Renal pelvis (tissue), 1 donor: ENCODE measurements at regions not wholly inside any gene's neighbourhood (a gene's known extent, or its start where the extent isn't known, plus 50 kb on each side); places are given as distances from the start of the nearest gene placed in this dataset.
"Not testable (repeated sequence)": the region's sequence is repeated elsewhere in the genome, so short reads cannot be mapped to it uniquely, and the experiment has no call there.

ENCODE experiments used
- DNase-seq: peaks from one replicate; pipeline ENCODE4 v3.0.0-alpha.2; 2013

DNA sequence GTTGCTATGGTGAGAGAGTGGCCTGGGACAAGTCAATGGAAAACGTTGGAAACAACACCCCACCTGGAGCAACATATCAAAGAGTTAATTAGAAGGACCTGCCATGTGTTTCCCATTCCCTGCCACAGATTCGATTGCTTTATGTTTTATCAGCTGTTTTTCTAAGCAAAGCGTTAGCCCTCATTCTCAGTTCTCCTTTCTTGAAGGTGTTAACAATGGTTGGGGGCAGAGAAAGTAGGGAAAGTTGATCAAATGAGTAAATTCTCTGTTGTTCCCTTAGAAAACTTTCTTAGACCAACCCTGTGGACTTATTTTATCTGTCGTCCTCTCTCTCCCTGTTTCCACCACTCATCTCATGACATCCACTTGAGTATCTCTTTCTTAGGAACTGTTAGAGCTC is 102.5 kb downstream of the ADAMTS15 start:
- DNase-seq, result no peak

DNA sequence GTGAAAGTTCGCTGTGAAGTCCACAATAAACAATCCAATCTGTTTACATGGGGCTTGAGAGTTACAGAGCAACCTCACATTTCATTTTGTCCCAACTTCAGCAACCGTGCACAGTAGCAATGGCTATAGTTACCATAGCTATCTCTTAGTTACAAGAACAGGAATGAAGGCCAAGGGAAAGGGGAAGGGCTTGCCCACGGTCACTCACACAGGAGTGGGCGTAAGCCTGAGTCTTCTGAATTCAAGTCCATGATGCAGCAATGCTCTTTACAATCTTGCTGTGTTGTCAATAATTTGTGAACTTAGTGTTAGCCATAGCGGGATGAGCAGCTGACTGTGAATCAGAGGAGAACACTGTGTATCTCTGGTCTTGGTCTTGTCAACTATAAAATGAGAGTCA is 102.9 kb downstream of the ADAMTS15 start:
- no peak for DNase-seq

DNA sequence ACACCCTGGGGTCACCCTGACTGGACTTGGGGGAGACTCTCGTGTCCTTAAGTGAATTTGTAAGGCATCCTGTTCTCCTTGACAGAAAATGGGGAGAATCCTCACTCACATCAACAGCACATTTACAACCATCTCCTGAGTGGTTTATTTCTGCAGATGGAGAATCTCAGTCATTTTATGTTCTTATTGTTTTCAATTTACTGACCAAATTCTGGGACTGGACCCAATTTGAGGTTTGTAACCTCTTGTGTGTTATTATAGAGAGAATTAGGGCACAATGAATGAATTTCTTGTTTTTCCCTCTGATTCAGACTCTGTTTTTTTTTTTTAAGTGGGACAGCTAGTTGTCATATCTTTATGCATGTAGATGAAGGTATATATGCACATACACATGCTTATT is 104.9 kb downstream of the ADAMTS15 start:
- DNase-seq, result no peak

DNA sequence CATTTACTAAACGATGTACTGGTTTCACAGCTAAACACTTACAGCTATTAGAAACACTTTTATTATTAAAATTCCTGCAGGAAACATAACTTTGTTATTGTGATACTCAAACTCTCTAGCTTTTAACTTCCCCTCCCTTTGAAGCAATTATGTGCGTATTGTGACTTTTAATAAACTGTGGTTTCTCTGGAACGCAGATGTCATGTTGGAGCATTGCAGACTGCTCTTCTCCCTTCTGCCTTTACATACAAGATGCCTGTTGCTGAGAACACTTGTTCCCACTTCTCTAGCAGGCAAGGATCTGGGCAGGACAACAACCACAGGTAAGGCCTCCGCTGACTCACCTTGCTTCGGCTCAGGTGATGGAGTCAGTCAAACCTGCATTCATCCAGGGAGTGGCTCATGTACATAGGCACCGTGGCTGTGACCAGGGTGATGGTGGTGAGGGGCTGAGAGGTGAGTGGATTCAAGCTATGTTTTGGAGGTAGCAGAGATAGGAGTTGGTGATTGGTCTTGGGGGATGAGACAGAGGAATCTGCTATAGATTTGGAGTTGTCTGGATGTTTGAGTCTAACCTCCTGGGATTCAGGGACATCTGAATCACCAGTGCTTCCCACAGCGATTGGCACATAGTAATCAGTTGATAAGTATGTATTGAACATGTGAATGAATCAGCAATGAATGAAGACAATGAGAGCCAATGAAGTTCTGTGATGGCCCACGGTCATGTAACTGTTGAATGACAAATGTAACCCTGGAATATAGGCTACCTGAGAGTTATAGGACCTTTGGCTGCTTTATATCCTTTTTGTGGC is 106.0 kb downstream of the ADAMTS15 start:
- no peak for DNase-seq

DNA sequence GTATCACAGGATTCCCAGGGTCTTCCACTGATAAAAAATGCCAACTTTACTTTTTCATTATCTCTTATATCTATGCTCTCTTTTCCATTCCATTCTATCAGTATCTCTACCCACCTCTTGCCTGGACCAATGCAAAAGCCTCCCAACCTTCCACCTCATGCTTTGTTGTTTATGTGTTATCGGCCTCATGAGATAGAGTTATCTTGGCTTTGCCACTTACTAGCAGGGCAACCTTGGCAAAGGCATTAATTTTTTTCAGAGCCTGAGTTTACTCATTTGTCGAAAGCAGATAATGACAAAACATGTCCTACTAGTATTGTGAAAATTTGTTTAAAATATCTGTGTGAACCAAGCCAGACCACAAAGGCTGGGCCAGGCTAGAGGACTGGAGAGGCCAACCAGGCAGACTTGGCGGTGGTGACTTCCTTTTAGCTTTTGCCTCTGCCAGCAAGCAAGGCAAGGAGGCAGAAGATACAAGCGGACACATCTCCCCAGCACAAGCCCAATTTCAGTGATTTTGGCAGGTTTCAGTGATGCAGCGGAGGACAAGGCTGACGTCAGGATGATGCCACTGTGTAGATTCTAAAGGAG is 106.9 kb downstream of the ADAMTS15 start:
- no peak for DNase-seq

DNA sequence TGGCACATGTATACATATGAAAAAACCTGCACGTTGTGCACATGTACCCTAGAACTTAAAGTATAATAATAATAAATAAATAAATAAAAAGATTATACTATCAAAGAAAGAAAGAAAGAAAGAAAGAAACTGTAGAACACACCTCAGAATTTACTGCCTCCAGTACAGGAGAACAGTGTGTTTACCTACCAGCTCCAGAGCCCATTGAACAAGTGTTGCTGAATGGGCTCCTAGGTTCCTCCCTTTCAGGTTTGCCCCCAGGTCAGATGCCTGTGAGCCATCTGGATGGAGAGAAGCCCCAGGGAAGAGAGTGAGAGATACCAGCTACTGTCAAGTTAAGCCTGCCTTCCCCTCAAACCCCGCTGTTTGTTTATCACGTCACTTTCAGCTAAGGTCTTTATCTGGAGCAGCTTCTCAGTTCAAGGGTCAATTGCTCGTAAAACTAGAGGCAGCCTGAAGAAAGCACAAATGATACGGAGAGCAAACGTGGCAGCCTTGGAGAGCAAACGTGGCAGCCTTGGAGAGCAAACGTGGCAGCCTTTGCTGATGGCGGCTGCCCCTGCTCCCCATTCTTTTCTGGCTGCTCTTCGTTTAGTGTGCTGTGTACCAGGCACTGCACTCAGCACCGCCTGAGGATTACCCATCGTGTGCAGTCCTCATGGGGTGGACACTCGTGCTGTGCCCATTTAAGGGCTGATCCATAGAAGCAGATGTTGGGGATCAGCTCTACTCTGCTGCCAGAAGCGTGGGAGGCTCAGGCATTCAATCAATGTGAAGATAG is 111.7 kb downstream of the ADAMTS15 start:
- no peak for DNase-seq

DNA sequence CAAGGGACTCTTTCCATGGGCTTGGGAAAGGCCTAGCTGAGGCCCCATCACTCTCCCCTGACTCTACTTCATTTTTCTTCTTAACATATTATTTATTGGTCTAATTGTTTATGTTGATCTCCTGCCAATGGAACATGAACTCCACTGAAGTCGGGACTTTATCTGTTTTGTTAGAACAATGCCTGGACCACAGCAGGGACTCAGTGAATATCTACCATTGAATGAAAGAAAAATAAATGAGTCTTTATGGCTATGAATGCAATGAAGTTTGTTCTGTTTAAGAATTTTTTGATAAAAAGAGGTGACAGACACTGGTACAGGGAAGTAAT is 112.3 kb downstream of the ADAMTS15 start:
- DNase-seq, result no peak

DNA sequence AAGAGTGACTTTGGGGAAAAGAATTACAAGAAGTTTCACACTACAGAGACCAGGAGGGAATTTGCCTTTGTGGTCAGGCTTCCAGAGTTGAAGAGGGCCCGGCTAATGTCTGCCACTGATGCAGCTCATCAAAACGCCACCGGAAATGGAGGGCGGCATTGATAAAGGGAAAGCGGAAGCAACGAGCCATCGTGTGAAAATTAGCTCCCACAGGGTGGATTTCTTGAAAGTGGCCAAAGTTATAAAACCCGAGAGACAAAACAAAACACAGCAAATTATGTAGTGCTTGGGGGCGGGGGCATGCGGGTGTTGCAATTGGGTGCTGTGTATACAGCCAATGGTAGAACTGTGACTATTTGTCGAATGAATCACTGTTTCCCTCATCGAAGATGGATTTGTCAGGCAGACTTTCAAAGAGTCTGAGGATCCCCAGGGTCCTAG is 113.0 kb downstream of the ADAMTS15 start:
- DNase-seq, result no peak

DNA sequence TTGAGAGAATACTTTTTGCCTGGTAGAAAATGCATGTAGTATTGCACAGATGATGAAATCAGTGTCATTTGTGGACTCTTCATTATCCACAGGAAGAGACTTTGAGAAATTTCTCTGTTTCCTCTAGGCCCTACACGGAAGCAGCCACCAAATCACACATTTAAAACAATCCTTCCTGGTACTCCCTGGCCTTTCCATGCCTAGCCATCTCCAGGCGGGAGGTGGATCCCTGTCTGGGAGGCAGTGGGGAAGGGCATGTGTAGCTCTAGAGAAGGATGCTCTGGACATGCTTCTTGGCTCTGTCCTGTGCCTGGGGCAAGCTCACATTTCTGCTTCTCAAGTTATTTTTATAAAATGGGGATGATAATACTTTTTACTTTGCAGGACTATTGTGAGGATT is 114.1 kb downstream of the ADAMTS15 start:
- DNase-seq, result no peak

DNA sequence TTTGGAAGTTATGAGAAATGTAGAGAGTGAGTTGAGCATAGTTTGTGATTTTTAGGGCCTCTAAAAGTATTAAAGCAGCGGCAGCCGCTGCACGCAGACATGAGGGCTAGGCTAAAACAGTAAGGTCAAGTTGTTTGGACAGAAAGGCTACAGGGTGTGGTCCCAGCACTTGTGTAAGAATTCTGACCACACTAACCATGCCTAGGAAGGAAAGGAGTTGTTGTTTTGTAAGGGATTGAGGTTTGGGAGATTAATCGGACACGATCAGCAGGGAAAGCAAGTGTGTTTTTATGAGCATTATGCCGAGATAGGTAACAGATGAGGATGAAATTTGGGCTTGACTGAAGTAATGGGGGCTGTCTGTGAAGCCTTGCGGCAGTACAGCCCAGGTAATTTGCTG is 117.9 kb downstream of the ADAMTS15 start:
- DNase-seq, result not testable (repeated sequence)

DNA sequence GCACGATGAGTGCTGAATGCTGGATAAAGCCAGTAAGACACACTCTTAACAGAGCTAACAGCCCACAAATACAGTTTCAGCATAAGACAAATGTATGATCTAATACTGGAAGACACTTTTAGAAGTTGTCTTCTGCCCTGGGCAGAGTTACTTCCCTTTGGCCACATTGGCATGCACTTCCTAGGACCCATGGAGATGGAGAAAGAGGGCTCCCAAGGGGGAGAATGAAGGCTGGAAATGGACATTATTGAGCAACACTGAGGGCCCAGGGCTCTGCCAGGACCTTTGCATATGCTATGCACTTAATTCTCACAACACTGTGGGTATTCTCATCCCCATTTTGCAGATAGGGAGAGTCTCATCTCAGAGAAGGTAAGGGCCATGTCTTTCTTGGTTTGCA is 123.1 kb downstream of the ADAMTS15 start:
- DNase-seq, result no peak

DNA sequence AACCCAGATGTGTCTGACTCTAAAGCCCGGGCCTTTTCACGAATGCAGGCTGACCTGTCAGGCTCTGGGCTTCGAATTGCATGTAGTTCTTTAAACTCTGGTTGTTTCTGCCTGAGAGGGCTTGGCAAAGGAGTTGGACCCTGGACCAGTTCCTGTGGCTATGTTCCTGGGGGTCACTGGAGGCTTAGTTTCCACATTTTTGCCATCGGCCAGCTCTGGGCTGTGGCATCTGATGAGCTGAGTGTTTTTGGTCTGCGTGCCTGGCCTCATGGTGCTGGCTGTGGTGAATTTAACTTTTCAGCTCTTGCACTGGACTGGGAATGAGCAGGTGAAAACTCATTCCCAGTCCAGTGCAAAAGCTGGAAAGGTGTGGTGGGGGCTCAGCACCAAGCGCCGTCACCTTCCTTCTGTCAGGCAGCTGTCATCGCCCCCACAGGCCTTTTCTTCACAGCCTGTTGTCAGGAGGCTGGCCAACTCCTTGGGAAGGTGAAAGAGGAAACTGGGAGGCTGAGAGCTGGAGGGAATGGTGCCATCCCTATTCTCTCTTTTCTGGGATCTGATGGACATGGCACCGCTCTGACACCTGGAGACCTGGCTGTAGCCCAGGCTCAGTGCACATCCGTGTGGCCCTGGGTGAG is 123.6 kb downstream of the ADAMTS15 start:
- DNase-seq, result no peak

DNA sequence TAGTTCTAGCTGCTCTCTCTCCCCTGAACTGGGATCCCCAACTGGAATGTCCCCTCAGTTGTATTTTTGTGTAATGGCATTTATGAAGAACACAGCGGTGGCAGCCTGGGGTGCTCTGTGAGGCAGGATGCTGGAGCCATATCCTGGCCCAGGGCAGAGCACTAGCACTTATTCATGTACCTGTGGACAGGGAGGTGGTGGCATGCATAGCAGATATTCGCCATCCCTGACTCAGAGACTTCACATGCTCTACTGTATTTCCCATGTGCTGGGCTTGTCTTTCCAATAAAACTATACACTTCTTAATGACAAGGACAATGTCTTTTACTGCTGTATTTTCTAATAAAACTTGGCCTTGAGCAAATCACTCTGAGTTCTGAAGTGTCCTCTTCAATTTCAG is 125.3 kb downstream of the ADAMTS15 start:
- no peak for DNase-seq

DNA sequence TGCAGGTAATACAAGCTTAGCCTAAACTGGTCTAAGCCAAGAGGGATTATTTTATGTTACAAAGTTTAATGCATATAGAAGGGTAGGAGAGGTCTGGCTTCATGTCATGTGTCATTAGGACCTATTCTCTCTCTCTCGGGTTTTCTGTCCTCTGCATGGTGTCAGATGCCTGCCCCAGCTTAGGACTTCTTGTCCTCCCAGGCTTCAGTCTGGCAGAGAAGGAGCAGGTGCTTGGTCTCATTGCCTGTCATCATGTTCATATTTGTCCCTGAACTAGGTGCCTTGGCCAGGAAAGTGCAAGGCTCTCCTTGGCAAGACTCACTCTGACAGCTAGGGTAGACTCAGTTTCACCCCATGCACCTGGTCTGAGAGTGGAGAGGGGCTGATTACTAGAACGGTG is 126.3 kb downstream of the ADAMTS15 start:
- no peak for DNase-seq

DNA sequence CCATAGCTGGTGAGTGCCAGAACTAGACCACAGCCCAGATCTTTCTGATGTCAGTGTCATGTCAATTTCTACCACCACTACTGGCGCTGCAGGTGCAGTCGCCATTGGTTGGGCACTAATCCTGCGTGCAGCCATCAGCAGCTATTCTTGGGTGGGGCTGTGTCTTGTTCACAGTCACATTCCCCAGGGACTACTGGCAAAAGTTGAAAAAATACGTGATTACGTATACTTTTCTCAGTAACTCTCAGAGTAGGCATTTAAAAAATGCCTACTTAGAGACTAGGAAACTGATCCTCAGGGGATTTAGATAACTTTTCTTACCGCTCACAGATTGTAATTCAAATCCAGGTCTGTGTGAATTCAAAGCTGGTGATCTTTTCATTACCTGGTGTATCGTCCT is 127.7 kb downstream of the ADAMTS15 start:
- no peak for DNase-seq

DNA sequence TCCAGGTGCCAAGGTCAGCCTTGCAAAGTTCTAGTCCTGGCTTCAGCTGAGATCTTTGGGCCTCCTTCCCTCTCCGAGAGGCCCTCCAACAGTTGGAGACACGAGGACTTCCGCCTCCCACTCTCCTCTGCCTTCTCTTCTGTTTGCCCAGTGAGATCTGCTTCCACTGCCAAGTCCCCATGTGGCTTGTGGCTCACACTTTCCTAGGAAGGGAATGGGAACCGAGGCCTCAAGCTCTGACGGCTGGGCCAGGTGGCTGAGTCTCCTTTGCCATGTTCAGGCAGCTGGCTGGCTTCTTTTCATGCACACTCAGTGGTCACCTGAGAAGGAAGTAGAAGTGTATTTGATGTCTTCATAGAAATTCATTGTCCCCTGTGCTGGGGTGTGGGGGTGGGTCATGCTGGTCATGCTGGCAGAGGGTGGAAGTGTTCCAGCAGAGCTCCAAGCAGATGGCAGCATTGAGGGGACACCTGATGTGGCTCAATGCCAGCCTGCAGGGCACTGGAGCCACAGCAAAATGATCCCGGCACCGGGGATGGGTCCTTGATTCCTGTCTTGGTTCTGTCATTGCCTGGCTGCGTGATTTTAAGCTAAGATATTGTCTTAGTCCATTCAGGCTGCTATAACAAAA is 130.4 kb downstream of the ADAMTS15 start:
- DNase-seq, result no peak

DNA sequence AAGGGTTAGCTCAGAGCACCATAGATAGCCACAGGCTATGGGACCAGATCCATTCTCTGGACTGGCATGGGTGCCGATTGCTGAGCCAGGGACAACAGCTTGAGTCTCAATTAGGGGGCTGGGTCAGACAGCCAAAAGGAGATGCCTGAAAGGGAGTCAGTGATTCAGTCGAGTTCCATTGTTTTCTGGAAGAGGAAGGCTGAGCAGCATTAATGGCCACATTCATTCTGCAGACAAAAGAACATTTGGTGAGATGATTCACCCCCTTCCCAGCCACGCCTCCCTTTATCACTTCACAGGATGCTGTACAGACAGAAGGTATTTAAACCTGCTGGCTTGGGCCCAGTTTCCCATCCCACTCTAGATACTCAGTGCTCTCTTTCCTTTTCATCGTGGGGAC is 131.9 kb downstream of the ADAMTS15 start:
- no peak for DNase-seq

DNA sequence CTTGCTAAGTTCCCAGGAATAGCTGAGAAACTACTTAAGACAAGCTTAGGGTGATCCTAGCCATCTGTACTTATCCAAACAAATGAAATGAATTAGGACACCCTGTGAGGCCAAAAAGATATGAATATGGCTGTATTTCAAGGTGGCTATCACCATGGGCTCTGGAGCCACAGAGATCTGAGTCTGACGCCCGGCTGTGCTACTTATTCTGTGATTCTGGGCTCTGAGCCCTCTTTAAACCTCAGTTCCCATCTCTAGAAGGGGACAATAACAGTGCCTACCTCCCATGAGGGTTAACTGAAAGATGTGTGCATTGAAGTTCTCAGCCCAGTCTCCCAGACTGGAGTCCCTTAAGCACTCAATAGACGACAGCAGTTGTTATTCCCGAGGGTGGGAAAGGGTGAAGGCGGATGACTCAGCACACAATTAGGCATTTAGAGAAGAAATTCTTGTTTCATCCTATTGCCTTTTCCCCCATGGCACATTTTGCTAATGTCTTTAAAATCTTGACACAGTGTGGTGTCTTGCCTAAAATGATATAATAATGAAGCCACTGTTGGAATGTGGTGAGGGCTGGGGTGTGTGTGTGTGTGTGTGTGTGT is 132.5 kb downstream of the ADAMTS15 start:
- DNase-seq, result no peak

DNA sequence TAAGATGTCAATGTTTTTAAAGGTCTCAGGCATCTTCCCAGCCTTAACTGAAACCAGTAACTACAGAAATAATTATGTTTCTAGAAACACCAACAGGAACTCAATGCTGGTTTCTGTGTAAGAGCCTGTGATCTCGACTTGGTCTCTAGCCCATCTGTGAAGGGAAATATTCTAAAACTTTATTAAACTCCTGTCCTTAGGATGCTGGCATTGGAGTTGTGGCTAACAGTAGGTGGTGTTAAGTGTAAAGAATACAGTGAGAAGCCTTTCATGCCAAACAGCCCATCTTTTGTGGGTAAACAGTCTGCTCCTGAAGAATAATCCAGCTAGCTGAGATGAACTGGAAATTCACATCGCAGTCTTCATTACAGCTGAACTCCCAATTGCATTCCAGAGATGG is 133.2 kb downstream of the ADAMTS15 start:
- no peak for DNase-seq

DNA sequence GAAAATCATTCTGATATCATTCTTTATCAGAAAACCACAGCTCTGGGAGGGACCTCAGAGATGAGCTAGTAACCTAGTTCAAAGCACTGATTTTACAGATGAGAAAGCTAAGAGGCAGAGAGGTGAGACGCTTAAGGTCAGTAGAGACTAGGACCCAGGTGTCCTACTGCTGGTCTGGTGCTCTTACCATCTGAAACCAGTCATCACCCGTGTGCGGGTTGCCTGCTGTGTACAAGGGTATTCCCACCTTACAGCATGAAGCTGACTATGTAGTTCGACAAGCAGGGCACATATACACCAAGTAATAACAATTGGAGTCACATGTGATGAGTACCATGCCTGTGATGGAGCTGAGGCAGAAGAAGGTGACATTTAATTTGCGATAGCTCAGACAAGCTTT is 133.7 kb downstream of the ADAMTS15 start:
- no peak for DNase-seq

DNA sequence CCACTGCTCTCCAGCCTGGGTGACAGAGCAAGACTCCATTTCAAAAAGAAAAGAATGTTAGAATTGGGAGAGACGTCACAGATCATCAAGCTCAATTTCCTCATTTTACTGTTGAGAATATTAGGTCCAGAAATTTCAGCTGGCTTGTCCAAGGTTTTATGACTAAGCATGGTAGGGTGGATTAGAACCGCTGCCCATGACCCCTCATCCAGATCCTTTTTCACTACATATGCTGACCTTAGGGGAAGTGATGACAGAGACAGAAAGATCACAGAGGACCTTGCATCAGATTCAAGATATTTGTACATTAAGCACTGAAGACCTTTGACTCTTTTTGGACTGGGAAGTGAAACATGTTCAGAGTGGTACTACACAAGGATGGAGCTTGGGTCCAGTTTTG is 134.5 kb downstream of the ADAMTS15 start:
- DNase-seq, result no peak

DNA sequence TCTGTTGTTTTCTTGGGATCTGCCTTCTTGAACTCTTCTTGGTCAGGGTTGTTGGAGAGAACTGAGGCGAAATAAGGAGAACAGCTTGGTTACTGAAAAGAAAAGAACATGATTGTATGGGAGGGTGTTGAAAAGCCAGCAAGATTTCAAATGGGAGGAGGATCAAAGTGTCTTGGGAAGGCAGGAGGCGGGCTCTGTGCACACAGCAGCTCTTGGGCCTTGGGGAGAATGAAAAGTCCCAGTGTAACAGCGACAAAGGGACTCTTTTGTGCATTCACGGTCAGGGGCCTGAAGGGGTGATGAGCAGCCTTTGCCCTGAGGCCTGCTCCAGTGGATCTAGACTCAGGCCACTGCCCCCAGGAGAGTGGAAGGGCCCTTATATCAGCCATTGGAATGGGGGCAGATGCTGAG is 135.4 kb downstream of the ADAMTS15 start:
- no peak for DNase-seq
